CD14-positive monocyte (primary cell): ENCODE measurements at regions not wholly inside any gene's neighbourhood (a gene's known extent, or its start where the extent isn't known, plus 50 kb on each side); places are given as distances from the start of the nearest gene placed in this dataset.

Source experiments
- DNase-seq, 3 donors: peaks; one replicate each; pipeline ENCODE4 v3.0.0-alpha.2; 2011 to 2022
- H2AFZ ChIP-seq: 2 replicates; pipeline ENCODE4 v1.6.0; 2012; ENCODE audit warnings: mild to moderate bottlenecking, low read depth, low read length, inconsistent platforms; ENCODE audit not compliant: insufficient read depth, poor library complexity, severe bottlenecking
- H3K27ac ChIP-seq, 2 donors: 1 replicate in 1 of 2; 2 replicates in 1 of 2; pipeline ENCODE4 v1.5.1; 2012 to 2013; ENCODE audit warnings: low read length in 2 of 2, control low read depth in 1 of 2, inconsistent platforms in 1 of 2, low read depth in 1 of 2, mild to moderate bottlenecking in 1 of 2
- H3K27me3 ChIP-seq, 2 donors: one replicate each; pipeline versions ENCODE4 v1.6.0 to v1.6.1; 2011 to 2013; ENCODE audit warnings: low read length in 2 of 2; ENCODE audit not compliant: control insufficient read depth in 2 of 2, insufficient read depth in 2 of 2
- H3K36me3 ChIP-seq, 2 donors: replicated peaks in 1 of 2; 1 replicate in 1 of 2; 2 replicates in 1 of 2; pipeline versions ENCODE4 v1.5.1 to v1.6.1; 2012 to 2013; ENCODE audit warnings: low read length in 2 of 2, control low read depth in 1 of 2, inconsistent platforms in 1 of 2, mild to moderate bottlenecking in 1 of 2; ENCODE audit not compliant: insufficient read depth in 2 of 2, control insufficient read depth in 1 of 2
- H3K4me1 ChIP-seq, 2 donors: 1 replicate in 1 of 2; 2 replicates in 1 of 2; pipeline versions ENCODE4 v1.5.1 to v1.6.1; 2012 to 2013; ENCODE audit warnings: low read length in 2 of 2, control low read depth in 1 of 2, inconsistent platforms in 1 of 2, mild to moderate bottlenecking in 1 of 2, moderate library complexity in 1 of 2; ENCODE audit not compliant: insufficient read depth in 2 of 2, control insufficient read depth in 1 of 2
- H3K4me2 ChIP-seq: replicated peaks from 2 replicates; pipeline ENCODE3; 2012; ENCODE audit warnings: low read length, moderate library complexity, mild to moderate bottlenecking; ENCODE audit not compliant: poor library complexity, severe bottlenecking; ENCODE audit errors: extremely low read depth
- H3K4me3 ChIP-seq, 3 experiments: fragments of 200-600 bp in 1 of 3; sonication (generic) in 1 of 3; replicated peaks in 1 of 3; 1 replicate in 2 of 3; 2 replicates in 1 of 3; pipeline ENCODE4 v1.5.1; 2011 to 2013; ENCODE audit warnings: low read length in 3 of 3, mild to moderate bottlenecking in 3 of 3, control low read depth in 2 of 3, low read depth in 2 of 3, inconsistent platforms in 1 of 3, moderate library complexity in 1 of 3
- H3K79me2 ChIP-seq: 2 replicates; pipeline ENCODE4 v1.6.0; 2012; ENCODE audit warnings: mild to moderate bottlenecking, control low read depth, inconsistent platforms, low read length, moderate library complexity; ENCODE audit not compliant: insufficient read depth
- H3K9ac ChIP-seq: 2 replicates; pipeline ENCODE4 v1.6.0; 2017; ENCODE audit warnings: low read length, mild to moderate bottlenecking; ENCODE audit not compliant: insufficient read depth, poor library complexity, severe bottlenecking
- H3K9me3 ChIP-seq, 2 donors: replicated peaks in 1 of 2; 1 replicate in 1 of 2; 2 replicates in 1 of 2; pipeline versions ENCODE4 v1.5.1 to v1.6.1; 2012 to 2013; ENCODE audit warnings: low read length in 2 of 2, control low read depth in 1 of 2; ENCODE audit not compliant: control insufficient read depth in 1 of 2, insufficient read depth in 1 of 2
- H4K20me1 ChIP-seq: 2 replicates; pipeline ENCODE4 v1.6.0; 2012; ENCODE audit warnings: mild to moderate bottlenecking, low read length, control low read depth, moderate library complexity; ENCODE audit not compliant: insufficient read depth
- H3K27ac Mint-ChIP-seq, 7 donors: one replicate each; pipeline ENCODE4 v1.8.0; 2020; ENCODE audit warnings: mild to moderate bottlenecking in 7 of 7, mixed read lengths in 7 of 7, moderate library complexity in 6 of 7, inconsistent platforms in 2 of 7
- H3K27me3 Mint-ChIP-seq, 3 donors: one replicate each; pipeline ENCODE4 v1.8.0; 2021 to 2022; ENCODE audit warnings: low read depth in 3 of 3, mild to moderate bottlenecking in 3 of 3, mixed read lengths in 3 of 3, moderate library complexity in 3 of 3, inconsistent platforms in 1 of 3
- H3K36me3 Mint-ChIP-seq, 2 donors: one replicate each; pipeline ENCODE4 v1.8.0; 2020; ENCODE audit warnings: mixed read lengths in 2 of 2, inconsistent platforms in 1 of 2, mild to moderate bottlenecking in 1 of 2
- H3K4me1 Mint-ChIP-seq: one replicate; pipeline ENCODE4 v1.8.0; 2020; ENCODE audit warnings: mild to moderate bottlenecking, mixed read lengths
- H3K4me3 Mint-ChIP-seq, 2 donors: one replicate each; pipeline ENCODE4 v1.8.0; 2020; ENCODE audit warnings: mild to moderate bottlenecking in 2 of 2, mixed read lengths in 2 of 2, moderate library complexity in 1 of 2
- H3K9me3 Mint-ChIP-seq, 7 donors: one replicate each; pipeline ENCODE4 v1.8.0; 2020 to 2022; ENCODE audit warnings: mixed read lengths in 7 of 7, mild to moderate bottlenecking in 6 of 7, moderate library complexity in 6 of 7, inconsistent platforms in 2 of 7
- WGBS: methylation state at CpG from one replicate; pipeline ENCODE4 v1.1.5; 2013; ENCODE audit warnings: missing lambda C conversion rate; ENCODE audit not compliant: insufficient coverage; 5-methylcytosine and 5-hydroxymethylcytosine counted together
- intact Hi-C, 2 donors: fragments of 100-400 bp; cut with micrococcal nuclease; formaldehyde crosslinking; loops; one replicate each; pipeline versions ENCODE4 v1.15.0 to v1.15.1; 2023
- TF ChIP-seq, protein P1 (sequence below): fragments of 200-600 bp; IDR thresholded peaks from one replicate; pipeline ENCODE4 v1.8.0; 2022; ENCODE audit warnings: antibody characterized with exemption, mild to moderate bottlenecking

DNA sequence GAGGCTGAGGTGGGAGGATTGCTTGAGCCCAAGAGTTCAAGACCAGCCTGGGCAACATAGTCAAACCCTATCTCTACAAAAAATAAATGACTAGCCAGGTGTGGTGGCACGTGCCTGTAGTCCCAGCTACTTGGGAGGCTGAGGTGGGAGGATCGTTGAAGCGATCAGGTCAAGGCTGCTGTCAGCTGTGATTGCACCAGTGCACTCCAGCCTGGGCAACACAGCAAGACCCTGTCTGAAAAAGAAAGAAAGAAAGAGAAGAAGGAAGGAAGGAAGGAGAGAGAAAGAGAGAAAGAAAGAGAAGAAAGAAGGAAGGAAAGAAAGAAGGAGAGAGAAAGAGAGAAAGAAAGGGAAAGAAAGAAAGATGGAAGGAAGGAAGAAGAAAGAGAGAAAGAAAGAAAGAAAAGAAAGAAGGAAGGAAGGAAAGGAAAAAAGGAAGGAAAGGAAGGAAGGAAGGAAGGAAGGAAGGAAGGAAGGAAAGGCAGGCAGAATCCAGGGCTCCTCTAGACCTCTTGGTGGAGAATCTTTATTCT is 71.5 kb upstream of the FBRSL1 start:
- Histone ChIP-seq H3K4me3 (no peak overlapping the region), H4K20me1 (no peaks in the 10 kb centered on the region), H3K9me3 (peaks cover 0 to 2% of the 10 kb centered on the region in 2 donors), H3K27ac (no peak overlapping the region), H3K79me2 (no peaks in the 10 kb centered on the region), H3K4me2 (no peak overlapping the region), H3K4me1 (peaks cover 6 to 10% of the 10 kb centered on the region in 2 donors), H2AFZ (no peak overlapping the region), H3K9ac (no peak overlapping the region), H3K36me3 (no peaks in the 10 kb centered on the region), H3K27me3 (peaks cover 0 to 23% of the 10 kb centered on the region in 2 donors)
- Mint-ChIP-seq H3K36me3 (no peaks in the 10 kb centered on the region), H3K9me3 (peaks cover 3 to 12% (median 7%) of the 10 kb centered on the region in 7 donors), H3K27me3 (peaks cover 22 to 46% (median 29%) of the 10 kb centered on the region in 3 donors), H3K4me1 (no peaks in the 10 kb centered on the region), H3K27ac (no peak overlapping the region), H3K4me3 (peak overlapping the region in 1 of 2 donors; percentile 35)
- TF ChIP-seq, protein P1, sequence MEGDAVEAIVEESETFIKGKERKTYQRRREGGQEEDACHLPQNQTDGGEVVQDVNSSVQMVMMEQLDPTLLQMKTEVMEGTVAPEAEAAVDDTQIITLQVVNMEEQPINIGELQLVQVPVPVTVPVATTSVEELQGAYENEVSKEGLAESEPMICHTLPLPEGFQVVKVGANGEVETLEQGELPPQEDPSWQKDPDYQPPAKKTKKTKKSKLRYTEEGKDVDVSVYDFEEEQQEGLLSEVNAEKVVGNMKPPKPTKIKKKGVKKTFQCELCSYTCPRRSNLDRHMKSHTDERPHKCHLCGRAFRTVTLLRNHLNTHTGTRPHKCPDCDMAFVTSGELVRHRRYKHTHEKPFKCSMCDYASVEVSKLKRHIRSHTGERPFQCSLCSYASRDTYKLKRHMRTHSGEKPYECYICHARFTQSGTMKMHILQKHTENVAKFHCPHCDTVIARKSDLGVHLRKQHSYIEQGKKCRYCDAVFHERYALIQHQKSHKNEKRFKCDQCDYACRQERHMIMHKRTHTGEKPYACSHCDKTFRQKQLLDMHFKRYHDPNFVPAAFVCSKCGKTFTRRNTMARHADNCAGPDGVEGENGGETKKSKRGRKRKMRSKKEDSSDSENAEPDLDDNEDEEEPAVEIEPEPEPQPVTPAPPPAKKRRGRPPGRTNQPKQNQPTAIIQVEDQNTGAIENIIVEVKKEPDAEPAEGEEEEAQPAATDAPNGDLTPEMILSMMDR, result no peak
- intact Hi-C loops, result loop anchor here (5.0 kb wide), 2 partner anchors 194 to 199 kb away; partner anchors contain the start of genes LRCOL1 (in 1 of the 2) and P2RX2 (in 1 of the 2)
- DNase-seq, result no peak
- WGBS, result 100% methylated on average over 1 of the region's 3 CpGs

DNA sequence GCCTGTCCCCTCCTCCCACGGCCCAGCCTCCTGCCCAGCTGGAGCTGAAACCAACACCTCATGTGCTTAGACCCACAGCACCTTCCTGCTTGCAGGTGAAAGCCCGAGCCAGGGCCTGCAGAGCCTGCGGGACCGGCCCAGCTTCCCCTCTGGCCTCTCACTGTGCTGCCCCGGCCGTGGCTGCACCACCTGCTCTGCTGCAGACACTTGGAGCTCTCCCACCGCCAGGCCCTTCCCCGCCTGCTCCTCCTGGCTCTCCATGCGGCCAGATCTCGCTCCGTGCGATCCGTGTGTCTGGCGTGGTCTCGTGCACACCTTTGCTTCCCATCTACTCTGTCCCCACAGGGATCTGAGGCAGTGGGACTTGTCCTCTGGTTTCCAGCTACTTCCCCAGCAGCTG is 72.2 kb upstream of the FBRSL1 start:
- H3K9me3 ChIP-seq, result no peaks in the 10 kb centered on the region
- H3K36me3 ChIP-seq, result no peaks in the 10 kb centered on the region
- H3K4me3 Mint-ChIP-seq, result no peak overlapping the region
- H3K27ac ChIP-seq, result no peak overlapping the region
- H3K36me3 Mint-ChIP-seq, result no peaks in the 10 kb centered on the region
- no peak overlapping the region for H3K27ac Mint-ChIP-seq
- TF ChIP-seq, protein P1, result no peak
- peaks cover 0 to 18% of the 10 kb centered on the region in 2 donors for H3K27me3 ChIP-seq
- peaks cover 6 to 10% of the 10 kb centered on the region in 2 donors for H3K4me1 ChIP-seq
- H4K20me1 ChIP-seq, result no peaks in the 10 kb centered on the region
- H3K4me3 ChIP-seq, result no peak overlapping the region
- no peaks in the 10 kb centered on the region for H3K4me1 Mint-ChIP-seq
- intact Hi-C loops, result loop anchor here (5.0 kb wide), 2 partner anchors 195 to 200 kb away; partner anchors contain the start of genes LRCOL1 (in 1 of the 2) and P2RX2 (in 1 of the 2)
- peaks cover 16 to 40% (median 22%) of the 10 kb centered on the region in 3 donors for H3K27me3 Mint-ChIP-seq
- H3K9ac ChIP-seq, result no peak overlapping the region
- peaks cover 0 to 7% (median 2%) of the 10 kb centered on the region in 7 donors for H3K9me3 Mint-ChIP-seq
- no peaks in the 10 kb centered on the region for H3K79me2 ChIP-seq
- no peak for DNase-seq
- no peak overlapping the region for H2AFZ ChIP-seq
- H3K4me2 ChIP-seq, result no peak overlapping the region
- 94% methylated on average over 14 of the region's 15 CpGs for WGBS
